Thyroid gland (tissue), 4 donors: ENCODE measurements at regions not wholly inside any gene's neighbourhood (a gene's known extent, or its start where the extent isn't known, plus 50 kb on each side); places are given as distances from the start of the nearest gene placed in this dataset.

ENCODE experiments used
- DNase-seq, 2 donors: peaks; one replicate each; pipeline ENCODE4 v3.0.0-alpha.2; 2019
- H3K27ac ChIP-seq, 3 donors: fragments of 200-600 bp; sonication (generic); 1 replicate in 2 of 3; 2 replicates in 1 of 3; pipeline ENCODE4 v1.5.1; 2016 to 2019; ENCODE audit warnings: mild to moderate bottlenecking in 1 of 3, moderate library complexity in 1 of 3
- H3K27me3 ChIP-seq: fragments of 200-600 bp; sonication (generic); one replicate; pipeline ENCODE4 v1.5.1; 2019
- H3K36me3 ChIP-seq, 2 donors: fragments of 200-600 bp; sonication (generic); one replicate each; pipeline ENCODE4 v1.5.1; 2016 to 2019
- H3K4me1 ChIP-seq, 2 donors: fragments of 200-600 bp; sonication (generic); one replicate each; pipeline ENCODE4 v1.5.1; 2017 to 2019
- H3K4me3 ChIP-seq, 3 donors: fragments of 200-600 bp; sonication (generic); replicated peaks in 1 of 3; 1 replicate in 2 of 3; 2 replicates in 1 of 3; pipeline ENCODE4 v1.5.1; 2016; ENCODE audit warnings: mild to moderate bottlenecking in 1 of 3
- H3K9me3 ChIP-seq: fragments of 200-600 bp; sonication (generic); one replicate; pipeline ENCODE4 v1.5.1; 2017
- POLR2A ChIP-seq, 2 donors: fragments of 450-650 bp; IDR thresholded peaks; one replicate each; pipeline ENCODE4 v1.6.1; 2017; ENCODE audit warnings: antibody characterized with exemption in 2 of 2, mild to moderate bottlenecking in 2 of 2, moderate library complexity in 1 of 2
- WGBS, 2 donors: methylation state at CpG; one replicate each; pipeline ENCODE4 v1.1.5; 2017; 5-methylcytosine and 5-hydroxymethylcytosine counted together
- intact Hi-C: fragments of 100-400 bp; cut with DNase I; formaldehyde crosslinking; loops from one replicate; pipeline ENCODE4 v1.15.1; 2023
- TF ChIP-seq, protein P1 (sequence below), 6 experiments: fragments of 200-600 bp in 3 of 6; fragments of 450-650 bp in 3 of 6; sonication (generic) in 3 of 6; IDR thresholded peaks; one replicate each; pipeline ENCODE4 v1.5.1; 2016 to 2019; ENCODE audit warnings: antibody characterized with exemption in 6 of 6, mild to moderate bottlenecking in 2 of 6, inconsistent platforms in 1 of 6, moderate library complexity in 1 of 6

DNA sequence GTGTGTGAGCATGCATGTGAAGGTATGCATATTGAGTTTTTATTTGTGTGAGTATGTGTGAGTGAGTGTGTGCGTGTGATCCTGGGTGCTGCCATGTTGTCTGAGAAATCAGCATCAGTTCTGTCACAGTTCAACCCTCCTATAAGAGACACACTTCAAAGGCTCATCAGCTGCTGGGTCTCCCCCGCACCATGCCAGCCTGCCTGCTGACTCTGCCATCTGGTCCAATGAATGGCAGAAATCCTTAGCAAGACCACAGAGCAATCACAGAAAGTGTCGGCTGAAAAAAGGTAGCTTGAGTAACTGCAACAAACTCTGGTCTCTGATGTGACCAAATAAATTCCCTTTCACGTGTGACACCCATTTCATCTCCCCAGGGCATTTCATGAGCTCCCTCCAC is 381.8 kb upstream of the MAF start:
- H3K27me3 ChIP-seq = no peaks in the 10 kb centered on the region
- DNase-seq = no peak
- H3K4me3 ChIP-seq = no peak overlapping the region
- intact Hi-C loops = no loop called here
- 91 to 93% methylated on average over 4 of the region's 4 CpGs for WGBS, 2 donors
- H3K4me1 ChIP-seq = peaks cover 0 to 3% of the 10 kb centered on the region in 2 donors
- no peak for TF ChIP-seq POLR2A (IDR thresholded peaks at IDR 0.05)
- TF ChIP-seq, protein P1, sequence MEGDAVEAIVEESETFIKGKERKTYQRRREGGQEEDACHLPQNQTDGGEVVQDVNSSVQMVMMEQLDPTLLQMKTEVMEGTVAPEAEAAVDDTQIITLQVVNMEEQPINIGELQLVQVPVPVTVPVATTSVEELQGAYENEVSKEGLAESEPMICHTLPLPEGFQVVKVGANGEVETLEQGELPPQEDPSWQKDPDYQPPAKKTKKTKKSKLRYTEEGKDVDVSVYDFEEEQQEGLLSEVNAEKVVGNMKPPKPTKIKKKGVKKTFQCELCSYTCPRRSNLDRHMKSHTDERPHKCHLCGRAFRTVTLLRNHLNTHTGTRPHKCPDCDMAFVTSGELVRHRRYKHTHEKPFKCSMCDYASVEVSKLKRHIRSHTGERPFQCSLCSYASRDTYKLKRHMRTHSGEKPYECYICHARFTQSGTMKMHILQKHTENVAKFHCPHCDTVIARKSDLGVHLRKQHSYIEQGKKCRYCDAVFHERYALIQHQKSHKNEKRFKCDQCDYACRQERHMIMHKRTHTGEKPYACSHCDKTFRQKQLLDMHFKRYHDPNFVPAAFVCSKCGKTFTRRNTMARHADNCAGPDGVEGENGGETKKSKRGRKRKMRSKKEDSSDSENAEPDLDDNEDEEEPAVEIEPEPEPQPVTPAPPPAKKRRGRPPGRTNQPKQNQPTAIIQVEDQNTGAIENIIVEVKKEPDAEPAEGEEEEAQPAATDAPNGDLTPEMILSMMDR (IDR thresholded peaks at IDR 0.05) = no peak
- H3K27ac ChIP-seq = no peak overlapping the region
- no peaks in the 10 kb centered on the region for H3K9me3 ChIP-seq
- no peaks in the 10 kb centered on the region for H3K36me3 ChIP-seq

GRCh38 chr16:79981814-79982213 is 381.3 kb upstream of the MAF start:
- WGBS, 2 donors = 96 to 98% methylated on average over 4 of the region's 4 CpGs
- Histone ChIP-seq H3K4me3 (no peak overlapping the region), H3K9me3 (no peaks in the 10 kb centered on the region), H3K4me1 (peaks cover 0 to 3% of the 10 kb centered on the region in 2 donors), H3K36me3 (no peaks in the 10 kb centered on the region), H3K27ac (no peak overlapping the region), H3K27me3 (no peaks in the 10 kb centered on the region)
- TF ChIP-seq POLR2A (IDR thresholded peaks at IDR 0.05) = no peak
- TF ChIP-seq, protein P1 (IDR thresholded peaks at IDR 0.05) = no peak
- no peak for DNase-seq
- intact Hi-C loops = no loop called here

GRCh38 chr16:79980650-79981521 is 380.3 kb upstream of the MAF start:
- H3K9me3 ChIP-seq = no peaks in the 10 kb centered on the region
- WGBS, 2 donors = 88 to 95% methylated on average over 11 of the region's 11 CpGs
- H3K27ac ChIP-seq = no peak overlapping the region
- TF ChIP-seq, protein P1 (IDR thresholded peaks at IDR 0.05) = no peak
- TF ChIP-seq POLR2A (IDR thresholded peaks at IDR 0.05) = no peak
- no peak overlapping the region for H3K4me3 ChIP-seq
- H3K27me3 ChIP-seq = no peaks in the 10 kb centered on the region
- intact Hi-C loops = no loop called here
- H3K4me1 ChIP-seq = peaks cover 0 to 3% of the 10 kb centered on the region in 2 donors
- no peak for DNase-seq
- H3K36me3 ChIP-seq = no peaks in the 10 kb centered on the region

GRCh38 chr16:79977940-79978836 is 377.7 kb upstream of the MAF start:
- TF ChIP-seq, protein P1 (IDR thresholded peaks at IDR 0.05) = no peak
- no peak for TF ChIP-seq POLR2A (IDR thresholded peaks at IDR 0.05)
- peak in 1 of 2 donors; percentile 15 for DNase-seq
- H3K4me3 ChIP-seq = no peak overlapping the region
- WGBS, 2 donors = 73 to 79% methylated on average over 9 of the region's 9 CpGs
- H3K4me1 ChIP-seq = peaks cover 0 to 3% of the 10 kb centered on the region in 2 donors
- no peaks in the 10 kb centered on the region for H3K9me3 ChIP-seq
- no peaks in the 10 kb centered on the region for H3K36me3 ChIP-seq
- no peaks in the 10 kb centered on the region for H3K27me3 ChIP-seq
- intact Hi-C loops = no loop called here
- H3K27ac ChIP-seq = no peak overlapping the region
